HG03354 (cell line): ENCODE measurements at regions not wholly inside any gene's neighbourhood (a gene's known extent, or its start where the extent isn't known, plus 50 kb on each side); places are given as distances from the start of the nearest gene placed in this dataset.

Source experiments
- ATAC-seq: cut with Tn5 transposase; IDR thresholded peaks from one replicate; pipeline ENCODE4 v1.9.1; 2021; ENCODE audit warnings: mild to moderate bottlenecking; ENCODE audit not compliant: unreplicated experiment, poor library complexity, severe bottlenecking

GRCh38 chr18:47758000-47758399 lies 172.5 kb downstream of the SMAD2 start:
- ATAC-seq, result no peak

DNA sequence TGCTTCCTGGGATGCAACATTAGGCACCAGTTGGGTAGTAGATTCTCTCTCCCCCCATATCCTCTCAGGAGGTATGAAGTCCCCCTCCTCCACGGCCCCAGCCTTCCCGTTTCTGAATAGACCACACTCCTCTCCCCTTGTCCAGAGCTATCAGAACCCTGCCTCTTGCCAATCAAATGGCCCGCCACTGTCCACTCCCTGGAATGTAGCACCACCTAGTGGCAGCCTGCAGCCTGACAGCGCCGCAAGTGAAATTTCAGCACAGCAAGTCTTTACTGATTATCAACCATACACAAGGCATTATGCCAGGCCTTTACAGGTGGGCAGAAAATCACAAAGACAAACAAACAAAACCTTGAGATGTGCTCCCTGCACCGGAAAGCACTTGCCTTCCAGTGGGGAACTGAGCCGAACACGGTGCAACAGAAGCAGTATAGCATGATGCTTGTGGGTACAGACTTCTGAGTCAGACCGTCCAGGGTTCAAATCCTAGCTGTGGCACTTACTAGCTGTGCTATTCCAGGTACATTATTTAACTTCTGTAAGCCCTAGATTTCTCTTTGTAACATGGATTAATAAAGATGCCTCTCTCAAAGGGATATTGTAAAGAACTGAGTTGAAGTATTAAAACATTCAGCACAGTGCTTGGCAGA lies 174.0 kb downstream of the SMAD2 start:
- peak; percentile 54 for ATAC-seq

DNA sequence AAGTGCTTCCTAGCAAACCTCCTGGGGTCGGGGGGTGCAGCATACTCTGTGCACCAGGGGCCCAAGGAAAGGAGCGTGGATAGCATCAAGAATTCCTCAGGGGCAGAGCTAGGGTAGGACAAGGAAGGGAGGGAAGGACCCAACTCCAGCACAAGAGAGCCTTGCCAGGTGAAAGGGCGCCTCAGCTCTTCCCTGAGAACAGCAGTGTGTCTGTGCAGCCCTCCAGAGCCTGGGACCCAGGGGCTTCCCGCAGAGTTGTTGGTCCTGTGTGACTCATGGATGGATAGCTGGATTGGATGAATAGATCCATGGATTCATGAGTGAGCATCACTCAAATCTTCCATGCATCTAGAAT lies 175.4 kb downstream of the SMAD2 start:
- no peak for ATAC-seq

DNA sequence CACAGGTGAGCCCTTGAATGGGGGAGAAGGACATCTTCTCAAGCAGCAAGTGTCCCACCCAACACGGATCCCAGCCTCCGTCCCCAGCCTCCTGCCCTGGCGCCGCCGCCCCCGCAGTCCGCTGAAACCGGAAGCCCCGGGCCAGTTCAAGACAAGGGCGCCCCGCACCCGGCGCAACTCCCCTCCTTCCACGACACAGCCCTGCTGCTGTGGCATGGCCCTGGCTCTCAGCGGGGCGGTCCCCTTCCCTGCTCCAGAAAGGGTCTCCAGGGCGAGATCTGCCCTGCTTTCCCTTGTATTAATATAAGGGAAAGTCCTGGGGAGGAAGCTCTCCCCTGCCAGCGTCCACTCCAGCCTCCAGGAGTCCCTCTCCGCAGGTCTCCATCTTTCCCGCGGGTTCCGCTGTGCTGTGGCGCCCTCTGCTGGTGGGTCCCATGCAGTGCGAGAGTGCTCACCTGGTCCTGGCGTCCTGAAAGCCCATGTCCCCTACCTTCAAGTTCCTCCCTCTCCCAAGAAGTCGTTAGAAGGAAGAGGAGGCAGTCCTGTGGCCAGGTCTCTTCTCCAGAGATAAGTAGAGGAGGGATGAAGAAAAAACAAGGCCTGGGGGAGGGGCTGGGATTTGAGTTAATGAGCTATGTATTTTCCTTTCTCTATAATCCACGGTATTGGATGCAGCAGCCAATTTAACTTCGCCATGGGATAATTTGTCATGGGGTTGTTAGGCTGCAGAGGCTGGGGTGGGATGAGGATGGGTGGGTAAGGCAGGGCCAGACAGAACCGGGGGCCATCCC lies 176.0 kb downstream of the SMAD2 start:
- no peak for ATAC-seq

- no peak for ATAC-seq
Measured at GRCh38 chr18:47752796-47753645, 177.4 kb downstream of the SMAD2 start.

- ATAC-seq, result no peak
Measured at GRCh38 chr18:47750889-47751423, 179.5 kb downstream of the SMAD2 start.

GRCh38 chr18:47749600-47749973 lies 180.9 kb downstream of the SMAD2 start:
- no peak for ATAC-seq

DNA sequence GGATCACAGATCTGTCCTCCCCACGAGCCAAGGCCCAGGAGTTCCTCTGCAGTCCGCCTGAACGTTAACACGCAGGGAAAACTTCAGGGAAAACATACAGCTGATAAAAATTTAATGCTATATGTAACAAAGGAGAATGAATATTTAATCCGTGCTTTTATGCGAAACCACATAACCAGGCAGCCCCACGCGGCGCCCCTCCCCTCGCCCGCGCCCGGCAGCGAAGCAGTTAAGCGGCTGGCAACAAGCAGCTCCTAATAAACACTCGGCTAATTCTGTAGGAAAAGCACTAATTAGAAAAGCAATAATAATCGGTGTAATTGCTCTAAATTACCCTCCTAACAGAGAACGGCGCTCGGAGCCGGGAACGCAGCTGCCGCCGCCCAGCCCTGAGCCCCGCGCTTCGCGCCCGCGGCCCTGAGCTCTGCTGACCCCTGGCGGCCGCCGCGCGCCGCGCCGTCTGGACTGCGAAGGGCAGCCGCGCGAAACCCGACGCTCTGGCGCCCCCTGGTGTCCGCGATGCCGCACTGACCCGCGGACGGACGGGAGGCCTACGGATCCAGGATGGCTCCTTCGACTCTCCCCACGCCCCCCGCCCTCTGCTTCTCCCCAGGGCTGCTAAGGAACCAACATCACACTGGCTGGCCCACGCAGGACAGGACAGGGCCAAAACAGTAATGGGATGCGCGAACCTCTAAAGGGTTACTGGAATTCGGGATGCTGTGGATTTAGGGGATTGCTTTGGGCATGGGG lies 181.4 kb downstream of the SMAD2 start:
- peak; percentile 93 for ATAC-seq

- no peak for ATAC-seq
Measured at GRCh38 chr18:47748093-47748796, 182.2 kb downstream of the SMAD2 start.

- no peak for ATAC-seq
Measured at GRCh38 chr18:47747260-47747795, 183.1 kb downstream of the SMAD2 start.

DNA sequence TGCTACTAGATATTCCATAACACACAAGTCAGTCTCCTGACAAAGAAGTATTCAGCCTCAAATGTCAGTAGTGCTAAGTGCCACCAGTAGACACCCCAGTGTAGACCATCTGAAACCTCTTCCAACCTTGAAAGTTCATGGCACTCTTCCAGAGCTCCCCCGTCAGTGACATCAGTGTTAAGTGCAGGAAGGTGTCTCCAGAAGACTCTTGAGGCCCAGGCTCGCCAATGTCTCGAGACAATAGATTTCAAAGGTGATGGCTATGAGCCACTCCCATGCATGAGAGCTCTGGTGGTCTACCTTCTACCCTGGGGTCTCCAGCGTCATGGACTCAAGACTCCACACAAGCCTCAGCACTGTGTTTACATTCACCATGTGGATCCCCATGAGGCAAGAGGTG lies 183.8 kb downstream of the SMAD2 start:
- ATAC-seq, result no peak

GRCh38 chr18:47745227-47745626 lies 185.2 kb downstream of the SMAD2 start:
- ATAC-seq, result no peak

GRCh38 chr18:47737956-47738355 lies 192.5 kb downstream of the SMAD2 start:
- ATAC-seq, result no peak

GRCh38 chr18:47737198-47737830 lies 193.1 kb downstream of the SMAD2 start:
- ATAC-seq, result no peak

GRCh38 chr18:47736376-47737140 lies 193.9 kb downstream of the SMAD2 start:
- no peak for ATAC-seq

DNA sequence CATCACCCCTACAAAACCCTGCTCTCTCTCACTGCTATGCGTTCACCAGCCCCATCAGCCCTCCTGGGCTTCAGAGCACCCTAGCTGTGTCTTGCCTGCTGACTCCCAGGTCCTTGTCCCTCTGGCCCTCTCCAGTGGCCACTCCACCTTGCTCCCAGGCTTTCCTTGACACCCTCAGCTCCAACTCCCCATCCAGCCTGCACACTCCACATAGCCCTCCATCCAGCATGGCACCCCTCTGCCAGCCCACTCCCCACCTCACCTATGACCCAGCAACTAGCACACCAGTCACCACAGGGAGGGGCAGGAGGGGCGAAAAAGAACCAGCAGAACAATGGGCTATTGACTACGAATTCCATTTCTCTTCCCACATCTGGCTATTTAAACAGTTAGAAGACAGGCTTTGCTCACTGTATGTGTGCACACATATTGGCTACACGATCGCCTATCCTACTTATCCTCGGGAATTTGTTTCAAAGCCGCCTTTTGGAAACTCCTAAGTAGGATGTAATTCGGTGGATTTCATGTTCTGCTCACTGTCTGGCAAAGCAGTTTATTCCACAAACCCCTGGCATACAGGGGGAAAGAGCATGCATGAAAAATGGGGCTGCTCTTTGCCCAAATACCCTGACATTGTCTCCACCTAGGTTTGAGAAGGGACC lies 195.3 kb downstream of the SMAD2 start:
- no peak for ATAC-seq

DNA sequence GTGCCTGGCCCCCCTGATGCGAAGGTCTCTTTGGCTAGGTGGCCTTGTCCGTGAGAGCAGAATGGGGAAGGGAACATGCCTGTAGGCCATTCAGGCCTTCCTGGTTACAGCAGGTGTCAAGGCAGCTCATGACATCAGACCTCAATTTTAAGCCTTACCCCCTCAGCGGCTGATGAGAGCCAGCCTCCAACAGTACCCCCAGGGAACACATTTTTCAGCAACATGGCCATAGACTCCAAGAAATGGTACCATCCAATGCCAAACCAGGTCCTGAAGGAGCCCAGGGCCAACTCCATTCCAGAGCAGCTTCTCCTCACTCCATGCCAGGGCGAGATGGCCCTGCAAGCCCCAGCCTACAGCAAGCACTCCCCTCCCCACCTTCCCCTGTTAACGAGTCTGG lies 199.2 kb downstream of the SMAD2 start:
- no peak for ATAC-seq
